NCI-H2227 (cell line): ENCODE measurements at regions not wholly inside any gene's neighbourhood (a gene's known extent, or its start where the extent isn't known, plus 50 kb on each side); places are given as distances from the start of the nearest gene placed in this dataset.

Experiments
- DNase-seq: peaks from one replicate; lab custom pipeline; 2025; ENCODE audit not compliant: unreplicated experiment; lab: John Stamatoyannopoulos, UW

GRCh38 chr6:14969126-14969525, 276.7 kb upstream of the JARID2 start:
- DNase-seq: no peak

- DNase-seq: no peak
These were observed 273.3 kb upstream of the JARID2 start for GRCh38 chr6:14972379-14973067.

GRCh38 chr6:14974372-14974771, 271.5 kb upstream of the JARID2 start:
- DNase-seq: no peak

- DNase-seq: no peak
These were observed 270.9 kb upstream of the JARID2 start for GRCh38 chr6:14974792-14975470.

- DNase-seq: no peak
These were observed 270.4 kb upstream of the JARID2 start for GRCh38 chr6:14975471-14975817.

- DNase-seq: no peak
These were observed 268.0 kb upstream of the JARID2 start for GRCh38 chr6:14977747-14978382.

GRCh38 chr6:14981960-14982359, 263.9 kb upstream of the JARID2 start:
- no peak for DNase-seq

GRCh38 chr6:14983599-14984518, 262.0 kb upstream of the JARID2 start:
- DNase-seq: no peak

GRCh38 chr6:14984519-14984853, 261.4 kb upstream of the JARID2 start:
- no peak for DNase-seq

GRCh38 chr6:14985366-14985765, 260.5 kb upstream of the JARID2 start:
- no peak for DNase-seq

- DNase-seq: no peak
These were observed 259.5 kb upstream of the JARID2 start for GRCh38 chr6:14986370-14986769.

- no peak for DNase-seq
These were observed 258.4 kb upstream of the JARID2 start for GRCh38 chr6:14987490-14987889.

GRCh38 chr6:14992382-14992781, 253.5 kb upstream of the JARID2 start:
- no peak for DNase-seq

- DNase-seq: no peak
These were observed 250.7 kb upstream of the JARID2 start for GRCh38 chr6:14995208-14995607.

GRCh38 chr6:14995966-14996602, 249.8 kb upstream of the JARID2 start:
- DNase-seq: no peak

- no peak for DNase-seq
These were observed 249.0 kb upstream of the JARID2 start for GRCh38 chr6:14996892-14997291.

- no peak for DNase-seq
These were observed 248.4 kb upstream of the JARID2 start for GRCh38 chr6:14997507-14997906.

- no peak for DNase-seq
These were observed 246.8 kb upstream of the JARID2 start for GRCh38 chr6:14999106-14999505.

GRCh38 chr6:15001326-15001910, 244.5 kb upstream of the JARID2 start:
- no peak for DNase-seq

GRCh38 chr6:15008269-15008668, 237.6 kb upstream of the JARID2 start:
- no peak for DNase-seq

- no peak for DNase-seq
These were observed 230.9 kb upstream of the JARID2 start for GRCh38 chr6:15014958-15015357.
